ENCODE measurements at regions not wholly inside any gene's neighbourhood (a gene's known extent, or its start where the extent isn't known, plus 50 kb on each side); places are given as distances from the start of the nearest gene placed in this dataset.

GRCh38 chr20:6489361-6490171, 277.9 kb upstream of the BMP2 start (continued):
- TF ChIP-seq DMTF1 (CRISPR knock-in tag; IDR thresholded peaks at IDR 0.05), result no peak
- TF ChIP-seq CAMTA2 (CRISPR knock-in tag; IDR thresholded peaks at IDR 0.05; ENCODE audit: borderline replicate concordance), result no peak
- no peak for TF ChIP-seq ZNF775 (CRISPR knock-in tag; IDR thresholded peaks at IDR 0.05; ENCODE audit: borderline replicate concordance)
- TF ChIP-seq KDM5A (IDR thresholded peaks at IDR 0.05; ENCODE audit: borderline replicate concordance, low read length), result no peak
- TF ChIP-seq KMT2A (CRISPR knock-in tag; IDR thresholded peaks at IDR 0.05), result no peak
- no peak for TF ChIP-seq GTF3A (CRISPR knock-in tag; conservative IDR thresholded peaks at IDR 0.05)
- no peak for TF ChIP-seq THAP11 (CRISPR knock-in tag; IDR thresholded peaks at IDR 0.05)
- TF ChIP-seq TRAFD1 (CRISPR knock-in tag; IDR thresholded peaks at IDR 0.05; ENCODE audit: borderline replicate concordance), result no peak
- TF ChIP-seq POLR2AphosphoS2 (IDR thresholded peaks at IDR 0.05; ENCODE audit: low read depth, low read length), result no peak
- no peak for TF ChIP-seq ZBTB7A (CRISPR knock-in tag; IDR thresholded peaks at IDR 0.05)
- no peak for TF ChIP-seq ZNF3 (CRISPR knock-in tag; IDR thresholded peaks at IDR 0.05)
- no peak for TF ChIP-seq TIGD3 (CRISPR knock-in tag; IDR thresholded peaks at IDR 0.05; ENCODE audit: borderline replicate concordance)
- TF ChIP-seq ZNF230 (CRISPR knock-in tag; IDR thresholded peaks at IDR 0.05), result no peak
- no peak for TF ChIP-seq ZNF235 (CRISPR knock-in tag; IDR thresholded peaks at IDR 0.05; ENCODE audit: borderline replicate concordance)
- no peak for TF ChIP-seq ZNF552 (CRISPR knock-in tag; IDR thresholded peaks at IDR 0.05; ENCODE audit: borderline replicate concordance)
- no peak for TF ChIP-seq BORCS8-MEF2B (CRISPR knock-in tag; IDR thresholded peaks at IDR 0.05)
- TF ChIP-seq BCLAF1 (IDR thresholded peaks at IDR 0.05), result no peak
- no peak for TF ChIP-seq RBM22 (optimal IDR thresholded peaks at IDR 0.05; ENCODE audit: low read length)
- TF ChIP-seq EHMT2 (IDR thresholded peaks at IDR 0.05; ENCODE audit: borderline replicate concordance, low read depth, low read length), result peak; percentile 75; the same call in 1 of the 2 replicates
- no peak for TF ChIP-seq FOXO1 (CRISPR knock-in tag; IDR thresholded peaks at IDR 0.05)
- no peak for TF ChIP-seq ZBTB42 (CRISPR knock-in tag; IDR thresholded peaks at IDR 0.05)
- no peak for TF ChIP-seq ATF7 (IDR thresholded peaks at IDR 0.05)
- no peak for TF ChIP-seq ATF7 (CRISPR knock-in tag; IDR thresholded peaks at IDR 0.05)
